ENCODE measurements at regions not wholly inside any gene's neighbourhood (a gene's known extent, or its start where the extent isn't known, plus 50 kb on each side); places are given as distances from the start of the nearest gene placed in this dataset.

DNA sequence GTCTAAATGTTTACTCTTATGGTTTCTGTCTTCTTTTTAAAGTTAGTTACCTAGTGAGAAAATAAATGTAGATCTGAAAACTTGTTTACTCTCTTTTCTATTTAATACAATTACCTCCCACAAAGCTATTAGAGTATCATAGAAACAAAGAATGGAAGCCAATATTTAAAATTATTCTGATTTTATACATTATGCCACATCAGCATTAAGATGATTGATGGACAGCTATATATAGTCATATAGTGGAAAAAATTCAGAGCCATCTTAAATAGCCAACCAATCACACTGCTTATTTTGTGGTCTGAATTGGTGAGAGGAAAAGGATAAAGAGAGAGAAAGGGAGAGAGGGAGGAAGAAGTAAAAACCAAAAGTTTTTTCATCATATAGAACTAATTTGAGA, 1101.8 kb downstream of the PCDH19 start:
- H3K27ac ChIP-seq, result no peak overlapping the region
- no peaks in the 10 kb centered on the region for H3K4me1 ChIP-seq (replicated peaks in 1 of 2)
- DNase-seq, result no peak
- intact Hi-C loops (cut with DNase I), result no loop called here
- TF ChIP-seq, protein P1, sequence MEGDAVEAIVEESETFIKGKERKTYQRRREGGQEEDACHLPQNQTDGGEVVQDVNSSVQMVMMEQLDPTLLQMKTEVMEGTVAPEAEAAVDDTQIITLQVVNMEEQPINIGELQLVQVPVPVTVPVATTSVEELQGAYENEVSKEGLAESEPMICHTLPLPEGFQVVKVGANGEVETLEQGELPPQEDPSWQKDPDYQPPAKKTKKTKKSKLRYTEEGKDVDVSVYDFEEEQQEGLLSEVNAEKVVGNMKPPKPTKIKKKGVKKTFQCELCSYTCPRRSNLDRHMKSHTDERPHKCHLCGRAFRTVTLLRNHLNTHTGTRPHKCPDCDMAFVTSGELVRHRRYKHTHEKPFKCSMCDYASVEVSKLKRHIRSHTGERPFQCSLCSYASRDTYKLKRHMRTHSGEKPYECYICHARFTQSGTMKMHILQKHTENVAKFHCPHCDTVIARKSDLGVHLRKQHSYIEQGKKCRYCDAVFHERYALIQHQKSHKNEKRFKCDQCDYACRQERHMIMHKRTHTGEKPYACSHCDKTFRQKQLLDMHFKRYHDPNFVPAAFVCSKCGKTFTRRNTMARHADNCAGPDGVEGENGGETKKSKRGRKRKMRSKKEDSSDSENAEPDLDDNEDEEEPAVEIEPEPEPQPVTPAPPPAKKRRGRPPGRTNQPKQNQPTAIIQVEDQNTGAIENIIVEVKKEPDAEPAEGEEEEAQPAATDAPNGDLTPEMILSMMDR (IDR thresholded peaks at IDR 0.05), result no peak
- TF ChIP-seq POLR2A (IDR thresholded peaks at IDR 0.05), result no peak
- no peaks in the 10 kb centered on the region for H3K27me3 ChIP-seq
- H3K9me3 ChIP-seq (replicated peaks in 1 of 3), result no peaks in the 10 kb centered on the region
- H3K4me3 ChIP-seq, result no peak overlapping the region
- H3K36me3 ChIP-seq (replicated peaks in 1 of 2), result no peaks in the 10 kb centered on the region

- H3K4me3 ChIP-seq, result no peak overlapping the region
- intact Hi-C loops (cut with DNase I), result no loop called here
- H3K27me3 ChIP-seq, result peaks cover 5% of the 10 kb centered on the region
- WGBS, 4 donors, result 48 to 63% (median 52%) methylated on average over 3 of the region's 3 CpGs
- no peaks in the 10 kb centered on the region for H3K36me3 ChIP-seq (replicated peaks in 1 of 2)
- no peak overlapping the region for H3K27ac ChIP-seq
- no peak for TF ChIP-seq POLR2A (IDR thresholded peaks at IDR 0.05)
- no peaks in the 10 kb centered on the region for H3K4me1 ChIP-seq (replicated peaks in 1 of 2)
- H3K9me3 ChIP-seq (replicated peaks in 1 of 3), result no peaks in the 10 kb centered on the region
- DNase-seq, result no peak
These were observed 1104.5 kb downstream of the PCDH19 start for GRCh38 chrX:99305573-99305972.

GRCh38 chrX:99301990-99302389, 1108.1 kb downstream of the PCDH19 start:
- intact Hi-C loops (cut with DNase I), result no loop called here
- Histone ChIP-seq H3K4me3 (no peak overlapping the region), H3K27me3 (peaks cover 9% of the 10 kb centered on the region), H3K9me3 (replicated peaks in 1 of 3) (no peaks in the 10 kb centered on the region), H3K36me3 (replicated peaks in 1 of 2) (no peaks in the 10 kb centered on the region), H3K4me1 (replicated peaks in 1 of 2) (no peaks in the 10 kb centered on the region), H3K27ac (no peak overlapping the region)
- no peak for DNase-seq
- TF ChIP-seq, protein P1 (IDR thresholded peaks at IDR 0.05), result peak in 1 of 6 experiments; percentile 23
- no peak for TF ChIP-seq POLR2A (IDR thresholded peaks at IDR 0.05)
- 5 to 25% (median 18%) methylated on average over 2 of the region's 2 CpGs for WGBS, 4 donors

- WGBS, 4 donors, result 69 to 81% (median 79%) methylated on average over 3 to 8 of the region's 8 CpGs
These were observed 1138.4 kb downstream of the PCDH19 start for GRCh38 chrX:99271641-99272040.

GRCh38 chrX:99266255-99266654, 1143.8 kb downstream of the PCDH19 start:
- no peak for DNase-seq
- intact Hi-C loops (cut with DNase I), result no loop called here
- no peak for TF ChIP-seq POLR2A (IDR thresholded peaks at IDR 0.05)
- TF ChIP-seq, protein P1 (IDR thresholded peaks at IDR 0.05), result no peak
- Histone ChIP-seq H3K27me3 (no peaks in the 10 kb centered on the region), H3K4me1 (replicated peaks in 1 of 2) (no peaks in the 10 kb centered on the region), H3K9me3 (replicated peaks in 1 of 3) (no peaks in the 10 kb centered on the region), H3K36me3 (replicated peaks in 1 of 2) (no peaks in the 10 kb centered on the region), H3K27ac (no peak overlapping the region), H3K4me3 (no peak overlapping the region)
- 62 to 75% (median 71%) methylated on average over 2 of the region's 2 CpGs for WGBS, 4 donors

More at GRCh38 chrX:99271641-99272040, 1138.4 kb downstream of the PCDH19 start:
- Histone ChIP-seq H3K4me1 (replicated peaks in 1 of 2) (no peaks in the 10 kb centered on the region), H3K4me3 (no peak overlapping the region), H3K9me3 (replicated peaks in 1 of 3) (no peaks in the 10 kb centered on the region), H3K27me3 (no peaks in the 10 kb centered on the region), H3K27ac (no peak overlapping the region), H3K36me3 (replicated peaks in 1 of 2) (no peaks in the 10 kb centered on the region)
- TF ChIP-seq, protein P1 (IDR thresholded peaks at IDR 0.05), result no peak
- TF ChIP-seq POLR2A (IDR thresholded peaks at IDR 0.05), result no peak
- DNase-seq, result no peak
- intact Hi-C loops (cut with DNase I), result no loop called here

Data from adrenal gland (tissue), 9 donors.